HG02970 (cell line): ENCODE measurements at regions not wholly inside any gene's neighbourhood (a gene's known extent, or its start where the extent isn't known, plus 50 kb on each side); places are given as distances from the start of the nearest gene placed in this dataset.
A peak's percentile ranks its signal among the peaks of the same experiment; 100 is the strongest.
"Not testable (repeated sequence)": the region's sequence is repeated elsewhere in the genome, so short reads cannot be mapped to it uniquely, and the experiment has no call there.

Experiments
- ATAC-seq: cut with Tn5 transposase; IDR thresholded peaks from one replicate; pipeline ENCODE4 v1.9.1; 2021; ENCODE audit warnings: mild to moderate bottlenecking, moderate library complexity, moderate number of reproducible peaks; ENCODE audit not compliant: unreplicated experiment, low FRiP score

- ATAC-seq = no peak
These were observed 335.7 kb downstream of the RPS29 start for GRCh38 chr14:49250517-49250916.

DNA sequence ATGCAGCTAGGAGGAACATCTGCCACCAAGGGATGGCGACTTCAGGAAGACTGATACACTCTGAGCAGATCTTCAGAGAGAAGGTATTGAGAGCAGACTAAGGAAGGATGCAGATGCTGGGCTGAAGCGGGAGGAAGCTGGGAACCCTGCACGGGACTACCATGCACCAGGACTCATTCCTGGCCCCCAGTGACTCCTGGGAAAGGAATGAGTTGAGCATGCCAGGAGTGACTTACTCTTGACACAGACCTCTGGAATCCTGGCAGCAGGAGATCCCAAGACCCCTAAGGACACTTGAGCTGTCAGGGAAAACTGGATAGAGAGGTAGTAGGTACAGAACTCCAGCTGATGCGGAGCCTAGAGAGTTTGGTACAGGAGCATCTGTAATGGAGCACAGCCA lies 336.1 kb downstream of the RPS29 start:
- no peak for ATAC-seq

- no peak for ATAC-seq
These were observed 337.2 kb downstream of the RPS29 start for GRCh38 chr14:49249022-49249421.

DNA sequence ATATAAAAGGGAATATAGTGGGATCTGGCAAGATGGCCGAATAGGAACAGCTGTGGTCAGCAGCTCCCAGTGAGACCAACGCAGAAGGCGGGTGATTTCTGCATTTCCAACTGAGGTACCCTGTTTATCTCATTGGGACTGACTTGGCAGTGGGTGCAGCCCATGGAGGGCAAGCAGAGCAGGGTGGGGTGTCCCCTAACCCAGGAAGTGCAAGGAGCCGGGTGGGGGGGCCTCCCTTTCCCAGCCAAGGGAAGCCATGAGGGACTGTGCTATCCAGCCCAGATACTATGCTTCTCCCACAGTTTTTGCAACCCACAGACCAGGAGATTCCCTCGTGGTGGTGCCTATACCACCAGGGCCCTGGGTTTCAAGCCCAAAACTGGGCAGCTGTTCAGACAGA lies 342.4 kb downstream of the RPS29 start:
- ATAC-seq = not testable (repeated sequence)

GRCh38 chr14:49240383-49240782 lies 345.8 kb downstream of the RPS29 start:
- no peak for ATAC-seq

DNA sequence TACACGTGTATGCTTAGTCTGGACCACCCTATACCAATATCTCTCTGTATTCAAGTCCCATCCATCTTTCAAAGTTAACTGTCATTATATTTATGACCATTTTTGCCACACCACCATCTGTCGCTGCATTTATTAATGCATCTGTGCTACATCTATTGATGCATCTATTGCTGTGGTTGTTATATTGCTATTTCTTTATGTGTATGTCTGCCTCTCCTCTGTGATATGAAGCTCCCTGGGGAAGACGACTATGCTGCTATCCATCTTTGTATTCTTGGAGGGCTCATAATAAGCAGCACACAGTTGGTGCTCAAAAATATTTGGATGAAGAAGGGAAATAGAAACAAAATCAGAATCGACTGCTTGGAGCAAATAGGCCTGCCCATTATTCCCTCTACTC lies 357.6 kb downstream of the RPS29 start:
- no peak for ATAC-seq

DNA sequence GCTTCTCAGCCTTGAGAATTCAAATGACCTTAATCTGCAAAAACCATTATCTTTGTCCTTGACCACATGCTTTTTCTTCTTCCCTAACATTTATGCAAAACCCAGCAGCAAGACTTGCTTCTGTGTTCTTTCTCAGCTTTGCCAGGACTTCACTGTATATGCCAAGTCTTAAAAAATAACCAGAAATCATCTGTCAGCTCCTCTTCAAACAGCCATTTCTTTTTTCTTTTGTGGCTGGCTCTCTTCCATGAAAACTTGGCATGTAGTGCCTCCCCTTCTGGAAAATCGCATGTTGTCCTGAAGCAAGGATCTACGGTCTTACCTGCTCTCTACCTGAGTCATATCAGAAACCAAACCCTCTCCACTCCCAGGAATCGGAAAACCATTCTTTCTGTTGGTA lies 364.9 kb downstream of the RPS29 start:
- ATAC-seq = no peak

- no peak for ATAC-seq
These were observed 365.7 kb downstream of the RPS29 start for GRCh38 chr14:49220492-49220891.

DNA sequence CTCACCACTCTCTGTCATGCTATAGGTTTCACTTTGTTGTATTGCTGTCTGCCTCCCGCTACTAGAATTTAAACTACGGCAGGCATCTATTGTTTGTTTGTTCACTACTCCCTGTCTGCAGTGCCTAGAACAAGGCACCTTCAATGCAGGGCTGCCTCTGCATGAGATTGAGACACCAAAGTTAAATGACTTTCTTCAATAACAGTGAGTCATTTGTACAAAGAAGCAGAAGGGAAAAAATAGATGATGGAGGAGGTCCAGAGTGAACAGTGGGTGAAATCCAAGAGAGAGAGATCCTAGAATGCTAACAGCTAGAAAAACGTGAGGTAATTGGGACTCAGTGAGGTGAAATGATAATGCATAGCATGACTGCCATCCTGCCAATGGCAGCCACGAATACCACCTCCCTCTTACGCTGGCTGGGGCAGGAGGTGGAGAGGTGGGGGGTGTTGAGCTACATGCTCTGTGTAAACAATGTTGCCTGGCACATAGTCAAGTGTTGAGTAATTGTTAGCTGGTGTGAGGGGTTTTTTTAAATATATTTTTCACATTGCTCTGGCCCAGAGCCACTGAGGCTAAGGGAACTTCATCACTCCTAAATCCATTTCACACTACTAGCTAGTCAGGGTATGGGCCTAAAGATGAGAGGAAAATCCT lies 367.6 kb downstream of the RPS29 start:
- no peak for ATAC-seq

- no peak for ATAC-seq
These were observed 373.5 kb downstream of the RPS29 start for GRCh38 chr14:49212721-49213120.

GRCh38 chr14:49209416-49209815 lies 376.8 kb downstream of the RPS29 start:
- ATAC-seq = no peak

DNA sequence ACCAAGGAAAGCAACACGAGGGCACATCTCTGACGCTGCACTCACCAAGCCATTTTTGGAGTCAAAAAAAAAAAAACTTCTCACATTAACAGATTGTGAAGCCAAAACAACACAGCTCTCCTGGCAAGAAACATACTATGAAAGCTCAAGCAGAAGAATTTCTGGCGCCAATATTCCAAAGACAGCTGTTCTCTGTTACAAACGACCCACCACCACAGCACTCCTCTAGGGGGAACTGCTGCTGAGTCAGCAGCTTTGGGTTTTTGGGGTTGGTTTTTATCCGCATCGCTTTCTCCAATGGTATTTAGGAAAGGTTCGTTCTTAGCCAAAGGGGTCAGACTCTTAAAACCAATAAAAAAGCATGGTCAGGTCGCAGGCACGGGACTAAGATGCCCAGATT lies 379.4 kb downstream of the RPS29 start:
- no peak for ATAC-seq

GRCh38 chr14:49203676-49204075 lies 382.5 kb downstream of the RPS29 start:
- no peak for ATAC-seq

GRCh38 chr14:49199159-49199558 lies 387.0 kb downstream of the RPS29 start:
- ATAC-seq = no peak

DNA sequence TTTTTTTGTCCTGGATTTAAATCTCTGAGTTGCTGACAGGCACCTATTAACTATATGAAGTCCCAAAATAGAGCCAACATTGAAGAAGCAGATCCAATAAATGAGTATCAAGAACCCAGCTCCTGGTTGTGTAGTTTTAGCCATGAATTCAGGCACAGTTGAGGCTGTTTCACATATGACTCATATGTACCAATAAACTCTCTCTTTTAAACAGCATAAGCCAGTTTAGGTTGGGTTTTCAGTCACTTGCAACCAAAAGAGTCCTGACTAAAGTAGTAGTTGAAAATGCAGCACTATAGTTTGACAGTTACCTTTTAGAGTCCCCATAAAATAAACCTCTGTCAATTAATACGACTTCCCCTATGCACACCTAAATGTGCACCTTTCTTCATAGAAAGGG lies 389.9 kb downstream of the RPS29 start:
- no peak for ATAC-seq

GRCh38 chr14:49194067-49194466 lies 392.1 kb downstream of the RPS29 start:
- ATAC-seq = no peak

DNA sequence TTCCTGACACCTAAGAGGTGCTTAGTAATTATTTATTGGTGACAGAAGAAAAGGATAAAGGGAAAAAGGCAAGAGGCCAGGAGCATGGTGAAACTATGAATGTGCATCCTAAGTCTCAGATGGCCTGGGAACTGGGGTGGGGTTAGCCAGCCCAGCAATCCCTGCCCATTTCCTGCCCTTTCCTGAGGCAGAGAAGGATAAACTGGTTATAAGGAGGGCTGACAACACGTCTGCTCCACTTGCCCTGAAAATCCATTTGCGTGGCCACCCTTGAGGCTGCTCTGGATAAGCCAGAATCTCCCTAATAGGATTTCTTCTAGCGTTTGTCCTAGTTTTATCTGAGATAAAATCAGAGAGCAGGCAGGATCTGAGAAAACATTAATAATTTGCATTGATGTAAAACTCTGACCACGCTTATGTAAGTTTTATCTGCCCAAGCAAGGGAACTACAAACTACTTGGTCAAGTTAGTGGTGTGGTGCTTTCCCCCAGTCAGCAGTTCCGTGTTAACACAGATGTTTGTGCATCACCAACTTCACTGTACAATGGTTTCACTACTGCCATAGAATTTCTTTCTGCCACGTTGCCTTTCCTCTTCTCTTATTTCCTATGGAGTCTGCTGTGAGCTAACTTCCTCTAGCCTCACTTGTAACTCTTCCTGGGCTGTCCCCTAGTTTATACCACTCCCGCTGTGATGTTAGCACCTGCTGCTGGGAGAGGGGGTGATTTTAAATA lies 392.7 kb downstream of the RPS29 start:
- peak; percentile 89 for ATAC-seq

DNA sequence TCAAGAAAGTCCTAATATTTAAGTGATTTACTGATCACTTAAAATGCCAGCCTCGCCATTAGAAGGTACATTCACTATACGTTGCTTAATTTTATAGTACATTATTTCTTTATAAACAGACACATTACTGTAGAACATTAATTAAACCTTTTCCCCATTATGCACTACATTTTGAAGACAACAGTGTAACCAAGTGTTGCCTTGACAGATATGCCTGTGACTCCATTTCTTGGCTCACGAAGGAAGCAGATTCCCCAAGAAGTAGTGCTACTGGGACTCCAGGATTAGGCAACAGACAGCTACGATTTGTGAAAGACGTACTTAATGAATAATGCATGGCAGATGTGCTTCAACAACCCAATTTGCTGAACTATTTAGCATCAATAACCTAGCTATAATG lies 394.8 kb downstream of the RPS29 start:
- ATAC-seq = no peak

GRCh38 chr14:49189375-49189774 lies 396.8 kb downstream of the RPS29 start:
- ATAC-seq = no peak

DNA sequence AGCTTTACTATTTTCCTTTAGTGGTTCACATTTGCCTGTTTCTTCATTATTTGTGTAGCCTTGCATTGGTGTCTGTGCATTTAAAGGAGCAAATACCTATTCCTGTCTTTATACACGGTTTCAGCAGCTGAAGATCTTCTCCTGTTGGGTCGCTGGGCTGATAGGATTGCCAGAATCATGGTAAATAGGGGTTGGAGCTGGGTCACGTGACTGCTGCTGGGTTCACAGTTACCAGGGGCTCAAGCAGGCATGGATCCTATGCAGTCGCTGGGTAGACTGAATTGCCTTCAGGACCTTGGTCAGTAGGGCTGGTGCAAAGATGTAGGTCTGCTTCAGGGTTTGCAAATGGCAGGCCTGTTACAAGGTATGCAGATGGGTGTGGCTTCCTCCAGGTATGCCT lies 398.4 kb downstream of the RPS29 start:
- ATAC-seq = no peak

- peak; percentile 87 for ATAC-seq
These were observed 412.3 kb downstream of the RPS29 start for GRCh38 chr14:49173765-49174373.

- no peak for ATAC-seq
These were observed 422.1 kb downstream of the RPS29 start for GRCh38 chr14:49164074-49164473.
